A673 (cell line): ENCODE measurements at regions not wholly inside any gene's neighbourhood (a gene's known extent, or its start where the extent isn't known, plus 50 kb on each side); places are given as distances from the start of the nearest gene placed in this dataset.

Source experiments
- BruUV-seq: library from RNA; stranded (reverse); fragments of 400-500 nt; replicated peaks from 2 replicates; lab custom pipeline; 2021; lab: Mats Ljungman, UMichigan
- CTCF ChIA-PET: fragments of 300-600 bp; sonication (Branson Sonifier 250); formaldehyde crosslinking; loops from one replicate; lab custom pipeline; 2022; ENCODE audit warnings: antibody characterized with exemption; lab: Charles Lee
- POLR2A ChIA-PET: fragments of 300-600 bp; sonication (Branson Sonifier 250); formaldehyde crosslinking; loops from one replicate; lab custom pipeline; 2022; ENCODE audit warnings: antibody characterized with exemption; ENCODE audit not compliant: low non-redundant PET; lab: Charles Lee
- DNase-seq: peaks from one replicate; pipeline ENCODE4 v3.0.0-alpha.2; 2015; ENCODE audit warnings: low spot score
- H3K27ac ChIP-seq: fragments of 200-600 bp; sonication (generic); 2 replicates; pipeline ENCODE4 v1.5.1; 2016; ENCODE audit warnings: mixed run types, low read depth, mild to moderate bottlenecking, mixed read lengths, antibody characterized with exemption, low read length; ENCODE audit not compliant: poor library complexity, severe bottlenecking
- H3K27me3 ChIP-seq: fragments of 200-600 bp; sonication (generic); replicated peaks from 2 replicates; pipeline ENCODE4 v1.6.1; 2017; ENCODE audit warnings: mixed run types, low read depth, mild to moderate bottlenecking, mixed read lengths, antibody characterized with exemption, low read length; ENCODE audit not compliant: insufficient read depth, poor library complexity
- H3K36me3 ChIP-seq: fragments of 200-600 bp; sonication (generic); 2 replicates; pipeline ENCODE4 v1.6.1; 2016; ENCODE audit warnings: mixed run types, mild to moderate bottlenecking, mixed read lengths, antibody characterized with exemption, low read length; ENCODE audit not compliant: insufficient read depth, poor library complexity, severe bottlenecking
- H3K4me1 ChIP-seq: fragments of 200-600 bp; sonication (generic); 2 replicates; pipeline ENCODE4 v1.6.1; 2017; ENCODE audit warnings: mixed run types, mild to moderate bottlenecking, mixed read lengths, antibody characterized with exemption, low read length; ENCODE audit not compliant: insufficient read depth, poor library complexity, severe bottlenecking
- H3K4me3 ChIP-seq: fragments of 200-600 bp; sonication (generic); 2 replicates; pipeline ENCODE4 v1.5.1; 2016; ENCODE audit warnings: low read depth, mixed run types, mild to moderate bottlenecking, mixed read lengths, low read length; ENCODE audit not compliant: poor library complexity, severe bottlenecking
- H3K9me3 ChIP-seq: fragments of 200-600 bp; sonication (generic); 2 replicates; pipeline ENCODE4 v1.6.1; 2016; ENCODE audit warnings: mixed run types, low read depth, mild to moderate bottlenecking, mixed read lengths, antibody characterized with exemption, low read length; ENCODE audit not compliant: poor library complexity, severe bottlenecking
- CTCF ChIP-seq: fragments of 300-800, 200-600 bp; sonication (generic); conservative IDR thresholded peaks from 2 replicates; pipeline ENCODE4 v1.5.1; 2017; ENCODE audit warnings: low read depth, mild to moderate bottlenecking, antibody characterized with exemption, low read length, moderate library complexity, mixed read lengths
- EZH2 ChIP-seq: fragments of 200-600 bp; sonication (generic); IDR thresholded peaks from 2 replicates; pipeline ENCODE4 v1.6.1; 2017; ENCODE audit warnings: borderline replicate concordance, low read depth, mild to moderate bottlenecking, mixed read lengths, antibody characterized with exemption, low read length; ENCODE audit not compliant: poor library complexity, severe bottlenecking
- intact Hi-C: fragments of 100-400 bp; cut with micrococcal nuclease; formaldehyde crosslinking; loops from one replicate; pipeline ENCODE4 v1.10.0; 2022; ENCODE audit not compliant: unreplicated experiment

- no peaks in the 10 kb centered on the region for H3K27me3 ChIP-seq
- H3K36me3 ChIP-seq = no peaks in the 10 kb centered on the region
- no TSS peak for BruUV-seq
- H3K27ac ChIP-seq = no peak overlapping the region
- no peak for DNase-seq
- no peaks in the 10 kb centered on the region for H3K9me3 ChIP-seq
- ChIA-PET POLR2A (no interaction called here), CTCF (no interaction called here)
- TF ChIP-seq CTCF (no peak), EZH2 (no peak)
- no peak overlapping the region for H3K4me3 ChIP-seq
- intact Hi-C loops = no loop called here
- H3K4me1 ChIP-seq = peaks cover 6% of the 10 kb centered on the region
These were observed 88.3 kb downstream of the TUBA3C start for GRCh38 chr13:19093369-19093768.

- no peak for DNase-seq
- peaks cover 6% of the 10 kb centered on the region for H3K4me1 ChIP-seq
- no peak overlapping the region for H3K27ac ChIP-seq
- H3K27me3 ChIP-seq = no peaks in the 10 kb centered on the region
- no peaks in the 10 kb centered on the region for H3K36me3 ChIP-seq
- H3K9me3 ChIP-seq = no peaks in the 10 kb centered on the region
- TF ChIP-seq EZH2 = no peak
- no peak for TF ChIP-seq CTCF
- no TSS peak for BruUV-seq
- H3K4me3 ChIP-seq = no peak overlapping the region
- intact Hi-C loops = no loop called here
- POLR2A ChIA-PET = no interaction called here
- CTCF ChIA-PET = no interaction called here
These were observed 91.1 kb downstream of the TUBA3C start for GRCh38 chr13:19090495-19090894.

GRCh38 chr13:19089315-19089714 is 92.3 kb downstream of the TUBA3C start:
- CTCF ChIA-PET = interaction anchor here (0.5 to 0.6 kb wide), 3 partner anchors 267 to 741 kb away, joined by 3 to 4 read pairs (median 4); no protein-coding TSS in a partner anchor

More at GRCh38 chr13:19089315-19089714, 92.3 kb downstream of the TUBA3C start:
- H3K4me3 ChIP-seq = no peak overlapping the region
- TF ChIP-seq EZH2 (no peak), CTCF (peak; percentile 58)
- POLR2A ChIA-PET = no interaction called here
- peak; percentile 72 for DNase-seq
- no peaks in the 10 kb centered on the region for H3K27me3 ChIP-seq
- H3K36me3 ChIP-seq = no peaks in the 10 kb centered on the region
- peaks cover 6% of the 10 kb centered on the region for H3K4me1 ChIP-seq
- intact Hi-C loops = loop anchor here (5.0 kb wide), 1 partner anchor 348 kb away; no protein-coding TSS in a partner anchor
- no TSS peak for BruUV-seq
- H3K9me3 ChIP-seq = no peaks in the 10 kb centered on the region
- H3K27ac ChIP-seq = no peak overlapping the region
